WTC11 (cell line): ENCODE measurements at regions not wholly inside any gene's neighbourhood (a gene's known extent, or its start where the extent isn't known, plus 50 kb on each side); places are given as distances from the start of the nearest gene placed in this dataset.

Experiments
- ATAC-seq: fragments of 200-7000 bp; cut with Tn5 transposase; 2 replicates; pipeline ENCODE4 v1.10.0; 2021; ENCODE audit warnings: mild to moderate bottlenecking, moderate library complexity
- CTCF ChIA-PET: fragments of 300-600 bp; sonication (Branson Sonifier 250); formaldehyde crosslinking; loops from one replicate; lab custom pipeline; 2021; ENCODE audit warnings: antibody characterized with exemption; lab: Charles Lee
- POLR2A ChIA-PET: fragments of 350-600 bp; sonication (Branson Sonifier 250); formaldehyde crosslinking; loops from one replicate; lab custom pipeline; 2021; ENCODE audit warnings: antibody characterized with exemption; lab: Charles Lee
- DNase-seq: peaks from one replicate; pipeline ENCODE4 v3.0.0; 2021; ENCODE audit warnings: low spot score
- H3K27ac Mint-ChIP-seq: 2 replicates; pipeline ENCODE4 v1.8.0; 2021; ENCODE audit warnings: mixed read lengths
- H3K27me3 Mint-ChIP-seq: 2 replicates; pipeline ENCODE4 v1.8.0; 2021; ENCODE audit warnings: low read depth, mild to moderate bottlenecking, moderate library complexity, mixed read lengths
- H3K36me3 Mint-ChIP-seq: 2 replicates; pipeline ENCODE4 v1.8.0; 2021; ENCODE audit warnings: mixed read lengths
- H3K4me1 Mint-ChIP-seq: 2 replicates; pipeline ENCODE4 v1.8.0; 2022; ENCODE audit warnings: mixed read lengths
- H3K4me3 Mint-ChIP-seq: 2 replicates; pipeline ENCODE4 v1.8.0; 2021; ENCODE audit warnings: mild to moderate bottlenecking, moderate library complexity, mixed read lengths
- H3K9me3 Mint-ChIP-seq: 2 replicates; pipeline ENCODE4 v1.8.0; 2021; ENCODE audit warnings: mixed read lengths
- ATF1 ChIP-seq: sonication (generic); formaldehyde crosslinking; IDR thresholded peaks from 2 replicates; pipeline ENCODE4 v1.8.1; 2023; ENCODE audit warnings: mild to moderate bottlenecking, moderate library complexity, missing genetic modification reagents
- FOXK1 ChIP-seq: sonication (generic); formaldehyde crosslinking; IDR thresholded peaks from 2 replicates; pipeline ENCODE4 v1.8.0; 2022; ENCODE audit warnings: mild to moderate bottlenecking, moderate library complexity, missing genetic modification reagents
- FOXP1 ChIP-seq: sonication (generic); formaldehyde crosslinking; IDR thresholded peaks from 2 replicates; pipeline ENCODE4 v1.8.0; 2022; ENCODE audit warnings: missing genetic modification reagents, mild to moderate bottlenecking, moderate library complexity, borderline replicate concordance
- GABPB1 ChIP-seq: sonication (generic); formaldehyde crosslinking; IDR thresholded peaks from 2 replicates; pipeline ENCODE4 v1.8.1; 2023; ENCODE audit warnings: mild to moderate bottlenecking, missing genetic modification reagents
- GTF2I ChIP-seq: fragments of 250-450 bp; sonication (Bioruptor Pico); conservative IDR thresholded peaks from 2 replicates; pipeline ENCODE4 v1.4.0; 2021; ENCODE audit warnings: mild to moderate bottlenecking
- NR1H2 ChIP-seq: sonication (generic); formaldehyde crosslinking; IDR thresholded peaks from 2 replicates; pipeline ENCODE4 v1.9.0; 2021; ENCODE audit warnings: mild to moderate bottlenecking, moderate library complexity, missing genetic modification reagents
- SMAD4 ChIP-seq: sonication (generic); formaldehyde crosslinking; IDR thresholded peaks from 2 replicates; pipeline ENCODE4 v1.8.0; 2022; ENCODE audit warnings: mild to moderate bottlenecking, missing genetic modification reagents
- ZBTB21 ChIP-seq: sonication (generic); formaldehyde crosslinking; IDR thresholded peaks from 2 replicates; pipeline ENCODE4 v1.8.1; 2023; ENCODE audit warnings: mild to moderate bottlenecking, missing genetic modification reagents, borderline replicate concordance
- ZNF138 ChIP-seq: sonication (generic); formaldehyde crosslinking; conservative IDR thresholded peaks from 2 replicates; pipeline ENCODE4 v1.8.1; 2022; ENCODE audit warnings: mild to moderate bottlenecking, moderate library complexity, missing genetic modification reagents
- ZNF263 ChIP-seq: sonication (generic); formaldehyde crosslinking; IDR thresholded peaks from 2 replicates; pipeline ENCODE4 v1.8.1; 2022; ENCODE audit warnings: low read depth, mild to moderate bottlenecking, moderate library complexity, missing genetic modification reagents
- ZNF416 ChIP-seq: fragments of 250-450 bp; sonication (Bioruptor Pico); IDR thresholded peaks from 2 replicates; pipeline ENCODE4 v1.9.0; 2021; ENCODE audit warnings: mild to moderate bottlenecking, inconsistent platforms
- TF ChIP-seq, protein P1 (sequence below): sonication (generic); formaldehyde crosslinking; IDR thresholded peaks from 2 replicates; pipeline ENCODE4 v1.8.0; 2022; ENCODE audit warnings: mild to moderate bottlenecking, missing genetic modification reagents
- TF ChIP-seq, protein P2 (sequence below): sonication (generic); formaldehyde crosslinking; IDR thresholded peaks from 2 replicates; pipeline ENCODE4 v1.8.1; 2022; ENCODE audit warnings: mild to moderate bottlenecking, moderate library complexity, missing genetic modification reagents
- TF ChIP-seq, protein P3 (sequence below): sonication (generic); formaldehyde crosslinking; IDR thresholded peaks from 2 replicates; pipeline ENCODE4 v1.8.1; 2022; ENCODE audit warnings: low read depth, missing genetic modification reagents, borderline replicate concordance
- TF ChIP-seq, protein P4 (sequence below): sonication (generic); formaldehyde crosslinking; IDR thresholded peaks from 2 replicates; pipeline ENCODE4 v1.8.0; 2022; ENCODE audit warnings: missing genetic modification reagents
- TF ChIP-seq, protein P5 (sequence below): sonication (generic); formaldehyde crosslinking; IDR thresholded peaks from 2 replicates; pipeline ENCODE4 v1.8.1; 2022; ENCODE audit warnings: mild to moderate bottlenecking, missing genetic modification reagents, moderate library complexity, borderline replicate concordance

DNA sequence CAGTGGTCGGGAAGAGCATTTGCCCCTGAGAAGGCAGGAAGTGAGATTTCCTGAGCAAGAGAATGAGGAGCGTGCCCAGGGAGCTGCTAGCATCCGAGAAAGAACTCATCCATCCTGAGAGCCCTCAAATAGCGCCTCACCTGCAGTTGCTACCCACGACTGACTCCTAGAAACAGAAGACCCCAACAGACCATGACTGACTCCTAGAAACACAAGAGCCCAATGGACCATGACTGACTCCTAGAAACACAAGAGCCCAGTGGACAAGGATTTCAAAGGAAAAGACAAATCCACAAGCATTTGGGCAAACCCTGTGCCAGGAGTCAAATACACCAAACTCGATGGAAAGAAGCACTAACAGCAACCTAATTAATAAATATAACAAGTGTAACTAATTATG lies 575.2 kb upstream of the FRG1 start (continued):
- TF ChIP-seq ZNF416, result no peak
- no peak for TF ChIP-seq FOXP1 (CRISPR knock-in tag)
- TF ChIP-seq, protein P1, sequence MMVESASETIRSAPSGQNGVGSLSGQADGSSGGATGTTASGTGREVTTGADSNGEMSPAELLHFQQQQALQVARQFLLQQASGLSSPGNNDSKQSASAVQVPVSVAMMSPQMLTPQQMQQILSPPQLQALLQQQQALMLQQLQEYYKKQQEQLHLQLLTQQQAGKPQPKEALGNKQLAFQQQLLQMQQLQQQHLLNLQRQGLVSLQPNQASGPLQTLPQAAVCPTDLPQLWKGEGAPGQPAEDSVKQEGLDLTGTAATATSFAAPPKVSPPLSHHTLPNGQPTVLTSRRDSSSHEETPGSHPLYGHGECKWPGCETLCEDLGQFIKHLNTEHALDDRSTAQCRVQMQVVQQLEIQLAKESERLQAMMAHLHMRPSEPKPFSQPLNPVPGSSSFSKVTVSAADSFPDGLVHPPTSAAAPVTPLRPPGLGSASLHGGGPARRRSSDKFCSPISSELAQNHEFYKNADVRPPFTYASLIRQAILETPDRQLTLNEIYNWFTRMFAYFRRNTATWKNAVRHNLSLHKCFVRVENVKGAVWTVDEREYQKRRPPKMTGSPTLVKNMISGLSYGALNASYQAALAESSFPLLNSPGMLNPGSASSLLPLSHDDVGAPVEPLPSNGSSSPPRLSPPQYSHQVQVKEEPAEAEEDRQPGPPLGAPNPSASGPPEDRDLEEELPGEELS (CRISPR knock-in tag), result no peak
- no peak for TF ChIP-seq NR1H2

DNA sequence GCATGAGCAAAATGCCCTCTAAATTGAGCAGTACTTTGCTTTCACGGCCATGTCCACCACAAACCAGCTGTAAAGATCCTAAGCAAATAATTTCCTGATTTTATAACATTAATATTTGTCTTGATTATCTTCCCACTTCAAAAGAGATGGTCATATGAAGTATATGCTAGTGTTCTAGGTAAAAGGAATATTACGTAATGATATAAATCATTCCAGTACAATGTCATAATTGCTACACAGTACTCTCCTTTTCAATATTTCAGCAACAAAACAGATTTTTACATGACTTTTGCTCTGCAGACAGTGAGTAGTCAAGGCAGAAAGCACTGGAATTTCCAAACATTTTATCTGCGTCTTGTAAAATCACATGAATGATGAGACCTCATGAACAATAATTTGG lies 572.8 kb upstream of the FRG1 start:
- Mint-ChIP-seq H3K36me3 (peaks cover 14% of the 10 kb centered on the region; the same call in 1 of the 2 replicates), H3K4me3 (no peak overlapping the region), H3K27ac (no peak overlapping the region), H3K4me1 (0 out of 2 replicates have a peak, but pooled peaks cover under 1% of the 10 kb centered on the region), H3K27me3 (0 out of 2 replicates have a peak, but pooled peaks cover 3% of the 10 kb centered on the region), H3K9me3 (peaks cover 37% of the 10 kb centered on the region)
- TF ChIP-seq SMAD4 (CRISPR knock-in tag) (no peak), GTF2I (CRISPR knock-in tag) (no peak), FOXK1 (CRISPR knock-in tag) (no peak), ZBTB21 (no peak)
- TF ChIP-seq, protein P2, sequence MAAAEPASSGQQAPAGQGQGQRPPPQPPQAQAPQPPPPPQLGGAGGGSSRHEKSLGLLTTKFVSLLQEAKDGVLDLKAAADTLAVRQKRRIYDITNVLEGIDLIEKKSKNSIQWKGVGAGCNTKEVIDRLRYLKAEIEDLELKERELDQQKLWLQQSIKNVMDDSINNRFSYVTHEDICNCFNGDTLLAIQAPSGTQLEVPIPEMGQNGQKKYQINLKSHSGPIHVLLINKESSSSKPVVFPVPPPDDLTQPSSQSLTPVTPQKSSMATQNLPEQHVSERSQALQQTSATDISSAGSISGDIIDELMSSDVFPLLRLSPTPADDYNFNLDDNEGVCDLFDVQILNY (CRISPR knock-in tag), result no peak
- ATAC-seq, result no peak
- DNase-seq, result no peak
- CTCF ChIA-PET, result no interaction called here
- POLR2A ChIA-PET, result no interaction called here

DNA sequence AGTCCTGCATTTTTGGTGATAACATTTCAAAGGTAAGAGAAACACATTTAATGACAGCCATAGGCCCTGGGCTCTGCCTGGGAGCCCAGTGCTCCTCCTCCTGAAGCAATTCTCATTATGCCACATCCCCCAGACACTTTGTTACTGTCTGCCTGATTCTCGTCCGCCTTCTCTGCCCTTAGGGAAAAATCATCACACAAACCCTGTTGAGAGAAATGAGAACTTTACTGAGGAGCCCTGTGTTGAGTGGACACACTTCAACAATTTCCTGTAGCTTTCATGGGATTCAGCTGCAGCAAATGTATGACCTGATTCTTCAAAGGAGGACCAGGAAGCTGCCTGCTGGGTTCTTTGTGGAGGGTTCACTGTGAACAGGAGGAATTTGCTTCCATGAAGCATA lies 566.5 kb upstream of the FRG1 start:
- Mint-ChIP-seq H3K4me1 (peaks cover 15% of the 10 kb centered on the region), H3K27ac (no peak overlapping the region), H3K9me3 (peaks cover 59% of the 10 kb centered on the region), H3K4me3 (no peak overlapping the region), H3K27me3 (peaks cover 3% of the 10 kb centered on the region; the same call in 1 of the 2 replicates), H3K36me3 (peaks cover 33% of the 10 kb centered on the region)
- no peak for ATAC-seq
- no peak for DNase-seq
- ChIA-PET CTCF (interaction anchor here (1.2 kb wide), 1 partner anchor 419 kb away, joined by 3 read pairs; no protein-coding TSS in a partner anchor), POLR2A (no interaction called here)
- TF ChIP-seq ZNF138 (CRISPR knock-in tag), result no peak
- no peak for TF ChIP-seq ZNF263
- TF ChIP-seq, protein P3, sequence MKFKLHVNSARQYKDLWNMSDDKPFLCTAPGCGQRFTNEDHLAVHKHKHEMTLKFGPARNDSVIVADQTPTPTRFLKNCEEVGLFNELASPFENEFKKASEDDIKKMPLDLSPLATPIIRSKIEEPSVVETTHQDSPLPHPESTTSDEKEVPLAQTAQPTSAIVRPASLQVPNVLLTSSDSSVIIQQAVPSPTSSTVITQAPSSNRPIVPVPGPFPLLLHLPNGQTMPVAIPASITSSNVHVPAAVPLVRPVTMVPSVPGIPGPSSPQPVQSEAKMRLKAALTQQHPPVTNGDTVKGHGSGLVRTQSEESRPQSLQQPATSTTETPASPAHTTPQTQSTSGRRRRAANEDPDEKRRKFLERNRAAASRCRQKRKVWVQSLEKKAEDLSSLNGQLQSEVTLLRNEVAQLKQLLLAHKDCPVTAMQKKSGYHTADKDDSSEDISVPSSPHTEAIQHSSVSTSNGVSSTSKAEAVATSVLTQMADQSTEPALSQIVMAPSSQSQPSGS (CRISPR knock-in tag), result no peak
- TF ChIP-seq GABPB1 (CRISPR knock-in tag), result no peak
- TF ChIP-seq, protein P4, sequence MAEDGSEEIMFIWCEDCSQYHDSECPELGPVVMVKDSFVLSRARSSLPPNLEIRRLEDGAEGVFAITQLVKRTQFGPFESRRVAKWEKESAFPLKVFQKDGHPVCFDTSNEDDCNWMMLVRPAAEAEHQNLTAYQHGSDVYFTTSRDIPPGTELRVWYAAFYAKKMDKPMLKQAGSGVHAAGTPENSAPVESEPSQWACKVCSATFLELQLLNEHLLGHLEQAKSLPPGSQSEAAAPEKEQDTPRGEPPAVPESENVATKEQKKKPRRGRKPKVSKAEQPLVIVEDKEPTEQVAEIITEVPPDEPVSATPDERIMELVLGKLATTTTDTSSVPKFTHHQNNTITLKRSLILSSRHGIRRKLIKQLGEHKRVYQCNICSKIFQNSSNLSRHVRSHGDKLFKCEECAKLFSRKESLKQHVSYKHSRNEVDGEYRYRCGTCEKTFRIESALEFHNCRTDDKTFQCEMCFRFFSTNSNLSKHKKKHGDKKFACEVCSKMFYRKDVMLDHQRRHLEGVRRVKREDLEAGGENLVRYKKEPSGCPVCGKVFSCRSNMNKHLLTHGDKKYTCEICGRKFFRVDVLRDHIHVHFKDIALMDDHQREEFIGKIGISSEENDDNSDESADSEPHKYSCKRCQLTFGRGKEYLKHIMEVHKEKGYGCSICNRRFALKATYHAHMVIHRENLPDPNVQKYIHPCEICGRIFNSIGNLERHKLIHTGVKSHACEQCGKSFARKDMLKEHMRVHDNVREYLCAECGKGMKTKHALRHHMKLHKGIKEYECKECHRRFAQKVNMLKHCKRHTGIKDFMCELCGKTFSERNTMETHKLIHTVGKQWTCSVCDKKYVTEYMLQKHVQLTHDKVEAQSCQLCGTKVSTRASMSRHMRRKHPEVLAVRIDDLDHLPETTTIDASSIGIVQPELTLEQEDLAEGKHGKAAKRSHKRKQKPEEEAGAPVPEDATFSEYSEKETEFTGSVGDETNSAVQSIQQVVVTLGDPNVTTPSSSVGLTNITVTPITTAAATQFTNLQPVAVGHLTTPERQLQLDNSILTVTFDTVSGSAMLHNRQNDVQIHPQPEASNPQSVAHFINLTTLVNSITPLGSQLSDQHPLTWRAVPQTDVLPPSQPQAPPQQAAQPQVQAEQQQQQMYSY (CRISPR knock-in tag), result no peak
- no peak for TF ChIP-seq ATF1 (CRISPR knock-in tag)
- TF ChIP-seq, protein P5, sequence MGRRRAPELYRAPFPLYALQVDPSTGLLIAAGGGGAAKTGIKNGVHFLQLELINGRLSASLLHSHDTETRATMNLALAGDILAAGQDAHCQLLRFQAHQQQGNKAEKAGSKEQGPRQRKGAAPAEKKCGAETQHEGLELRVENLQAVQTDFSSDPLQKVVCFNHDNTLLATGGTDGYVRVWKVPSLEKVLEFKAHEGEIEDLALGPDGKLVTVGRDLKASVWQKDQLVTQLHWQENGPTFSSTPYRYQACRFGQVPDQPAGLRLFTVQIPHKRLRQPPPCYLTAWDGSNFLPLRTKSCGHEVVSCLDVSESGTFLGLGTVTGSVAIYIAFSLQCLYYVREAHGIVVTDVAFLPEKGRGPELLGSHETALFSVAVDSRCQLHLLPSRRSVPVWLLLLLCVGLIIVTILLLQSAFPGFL (CRISPR knock-in tag), result no peak
